Stomach (tissue), 4 donors: ENCODE measurements at regions not wholly inside any gene's neighbourhood (a gene's known extent, or its start where the extent isn't known, plus 50 kb on each side); places are given as distances from the start of the nearest gene placed in this dataset.
"Not testable (repeated sequence)": the region's sequence is repeated elsewhere in the genome, so short reads cannot be mapped to it uniquely, and the experiment has no call there.

Source experiments
- CTCF ChIP-seq, 7 experiments: fragments of 450-650 bp in 4 of 7; fragments of 200-600 bp in 3 of 7; sonication (generic) in 3 of 7; IDR thresholded peaks; one replicate each; pipeline ENCODE4 v1.5.1; 2016 to 2019; ENCODE audit warnings: antibody characterized with exemption in 7 of 7, control low read depth in 2 of 7, mild to moderate bottlenecking in 1 of 7
- EP300 ChIP-seq: sonication (generic); formaldehyde crosslinking; IDR thresholded peaks from one replicate; pipeline ENCODE4 v1.6.1; 2017; ENCODE audit warnings: antibody characterized with exemption
- POLR2AphosphoS5 ChIP-seq, 3 donors: sonication (generic); formaldehyde crosslinking; IDR thresholded peaks; one replicate each; pipeline ENCODE4 v1.6.1; 2016; ENCODE audit warnings: antibody characterized with exemption in 3 of 3

DNA sequence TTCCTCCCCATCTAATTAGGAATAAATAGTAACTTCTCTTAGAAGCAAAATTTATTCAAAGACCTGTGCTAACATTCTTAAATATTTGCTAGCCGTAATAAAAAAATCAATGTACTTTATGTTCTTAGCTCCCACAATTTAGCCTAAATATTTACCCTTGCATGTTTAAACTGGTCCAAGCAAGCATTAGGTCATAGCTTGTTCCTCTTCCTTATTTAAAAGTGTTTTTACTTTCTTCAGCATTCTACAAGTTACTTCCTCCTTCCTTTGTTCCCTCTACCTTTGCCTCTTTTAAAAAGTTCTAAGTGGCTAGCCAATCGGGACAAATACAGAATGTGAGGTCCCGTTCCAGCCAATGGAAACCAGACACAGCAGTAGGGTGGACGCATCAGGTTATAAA lies 172.9 kb upstream of the MBL2 start:
- not testable (repeated sequence) for TF ChIP-seq CTCF (IDR thresholded peaks at IDR 0.05); EP300; POLR2AphosphoS5 (IDR thresholded peaks at IDR 0.05)
